Effector CD8-positive, alpha-beta T cell (primary cell): ENCODE measurements at regions not wholly inside any gene's neighbourhood (a gene's known extent, or its start where the extent isn't known, plus 50 kb on each side); places are given as distances from the start of the nearest gene placed in this dataset.
"Not testable (repeated sequence)": the region's sequence is repeated elsewhere in the genome, so short reads cannot be mapped to it uniquely, and the experiment has no call there.

Source experiments
- DNase-seq: peaks from one replicate; lab custom pipeline; 2025; lab: John Stamatoyannopoulos, UW

- no peak for DNase-seq
These were observed 220.7 kb downstream of the IRS1 start for GRCh38 chr2:226578879-226579278.

GRCh38 chr2:226578373-226578772 lies 221.2 kb downstream of the IRS1 start:
- no peak for DNase-seq

GRCh38 chr2:226575928-226576327 lies 223.7 kb downstream of the IRS1 start:
- DNase-seq: no peak

GRCh38 chr2:226573158-226573557 lies 226.5 kb downstream of the IRS1 start:
- DNase-seq: no peak

DNA sequence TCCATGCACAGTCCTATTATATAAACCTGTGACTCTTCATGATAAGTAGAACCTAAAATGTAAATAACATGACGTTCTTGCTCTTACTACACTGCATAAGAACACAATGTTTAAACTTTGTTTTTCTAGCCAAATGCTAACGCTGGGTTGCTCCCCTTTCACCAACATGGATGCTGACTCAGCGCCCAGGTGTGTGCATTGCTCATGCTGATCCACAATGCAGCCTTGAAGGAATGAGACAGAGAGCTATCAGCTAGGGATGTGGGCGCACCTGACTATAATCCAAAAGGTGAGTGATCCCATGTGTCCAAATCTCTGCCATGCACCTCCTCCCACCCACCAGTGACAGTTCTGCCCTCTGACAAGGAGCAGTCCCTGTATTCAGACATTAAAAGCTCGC lies 235.0 kb downstream of the IRS1 start:
- no peak for DNase-seq

GRCh38 chr2:226561962-226562361 lies 237.7 kb downstream of the IRS1 start:
- no peak for DNase-seq

GRCh38 chr2:226560325-226560724 lies 239.3 kb downstream of the IRS1 start:
- DNase-seq: no peak

GRCh38 chr2:226559536-226559935 lies 240.1 kb downstream of the IRS1 start:
- DNase-seq: no peak

GRCh38 chr2:226558418-226558817 lies 241.2 kb downstream of the IRS1 start:
- no peak for DNase-seq

- no peak for DNase-seq
These were observed 243.6 kb downstream of the IRS1 start for GRCh38 chr2:226556050-226556449.

DNA sequence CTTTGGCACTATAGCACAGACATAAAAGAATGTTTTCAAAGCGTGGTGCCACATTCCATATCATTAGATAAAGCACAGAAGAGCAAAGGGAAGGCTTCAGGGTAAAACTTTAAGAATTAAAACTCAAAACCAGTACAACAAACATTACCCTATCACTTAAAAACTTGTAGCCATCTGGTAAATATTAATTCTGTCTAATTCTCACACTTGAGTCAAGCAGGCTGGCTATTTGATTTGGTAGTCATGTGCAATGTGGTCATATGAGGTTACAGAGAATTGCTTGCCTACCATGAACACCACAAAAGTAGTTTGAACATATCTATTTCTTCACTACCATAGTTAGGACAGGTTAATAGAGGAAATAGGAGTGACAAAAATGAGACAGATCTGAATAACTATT lies 244.9 kb downstream of the IRS1 start:
- DNase-seq: no peak

DNA sequence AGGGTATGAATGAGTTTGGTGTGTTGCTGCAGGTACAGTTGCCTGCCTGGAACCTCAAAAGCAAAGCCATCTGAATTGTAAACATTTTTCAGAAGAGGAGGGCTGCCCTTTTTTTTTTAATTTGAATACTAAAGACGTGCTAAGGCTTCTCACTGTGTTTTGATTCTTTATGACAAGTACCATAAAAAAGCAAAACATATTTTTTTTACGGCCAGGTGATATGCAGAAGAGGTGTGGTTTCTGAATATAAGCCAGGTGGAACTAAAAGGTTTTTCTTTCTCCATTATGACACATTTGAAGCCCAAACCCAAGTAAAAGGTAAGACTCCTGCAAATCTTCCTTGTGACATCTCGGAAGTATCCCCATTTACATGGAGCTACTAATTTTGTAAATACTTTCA lies 246.3 kb downstream of the IRS1 start:
- no peak for DNase-seq

GRCh38 chr2:226552571-226553285 lies 246.9 kb downstream of the IRS1 start:
- DNase-seq: no peak

DNA sequence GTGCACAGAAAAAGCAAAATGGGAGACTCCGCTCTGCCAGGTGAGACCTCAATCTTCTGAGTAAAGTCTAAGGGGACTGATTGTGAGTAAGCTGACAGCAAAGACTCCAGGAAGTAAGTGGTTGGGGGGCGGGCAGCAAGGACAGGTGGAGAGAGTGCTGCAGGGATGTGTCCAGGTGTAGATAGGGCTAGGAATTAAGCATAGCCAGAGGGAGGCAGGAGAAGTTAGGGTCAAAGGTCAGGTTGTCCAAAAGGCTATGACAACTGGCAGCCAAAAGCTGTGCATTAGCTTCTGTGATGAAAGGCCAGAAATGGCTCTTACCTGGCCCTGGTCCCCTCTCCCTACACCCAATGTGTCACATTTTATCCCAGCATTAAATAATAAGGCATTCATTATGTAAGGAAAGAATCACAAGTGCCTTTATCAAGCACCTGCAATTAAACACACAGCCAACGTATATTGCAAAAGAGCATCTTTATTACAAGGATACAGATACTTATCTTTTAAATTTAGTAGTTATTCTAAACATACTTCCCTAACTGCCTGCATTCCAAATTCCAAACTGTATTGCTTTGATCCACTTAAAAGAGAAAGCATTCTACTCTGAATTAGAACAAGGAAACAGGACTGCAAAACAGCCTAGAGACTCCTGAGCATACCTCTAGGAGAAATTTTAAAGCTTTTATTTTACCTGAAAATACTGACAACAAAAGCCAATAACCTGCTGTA lies 247.9 kb downstream of the IRS1 start:
- DNase-seq: no peak

DNA sequence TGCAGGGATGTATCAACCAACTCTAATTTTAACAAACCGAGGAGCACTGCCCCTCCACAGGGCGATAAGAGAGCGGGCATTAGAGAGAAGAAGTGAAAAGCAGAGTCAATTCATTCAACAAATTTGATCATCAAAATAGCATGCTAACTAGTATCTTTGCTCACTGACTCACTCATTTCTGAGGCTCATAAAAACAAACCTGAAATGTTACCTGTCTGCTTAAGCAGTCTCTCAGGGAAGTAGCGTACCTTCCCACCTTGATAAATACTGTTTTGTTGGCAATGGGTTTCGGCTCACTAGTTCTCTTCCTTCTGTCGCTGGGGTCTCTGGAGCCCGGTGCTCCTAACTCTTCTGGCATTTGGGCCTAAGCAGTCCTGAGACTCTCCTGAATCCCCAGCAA lies 248.8 kb downstream of the IRS1 start:
- no peak for DNase-seq

DNA sequence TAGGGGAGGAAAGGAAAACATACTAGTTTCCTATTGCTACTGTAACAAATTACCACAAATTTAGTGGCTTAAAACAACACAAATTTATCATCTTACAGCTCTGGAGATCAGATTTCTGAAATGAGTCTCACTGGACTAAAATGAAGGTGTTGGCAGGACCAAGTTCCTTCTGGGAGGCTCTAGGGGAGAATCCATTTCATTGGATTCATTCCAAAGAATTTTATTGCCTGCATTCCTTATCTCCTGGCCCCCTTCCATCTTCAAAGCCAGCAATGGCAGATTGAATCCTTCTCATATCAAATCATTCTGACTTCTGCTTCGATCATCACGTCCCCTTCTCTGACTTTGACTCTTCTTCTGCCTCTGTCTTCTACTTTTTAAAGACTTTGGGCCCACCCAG lies 250.9 kb downstream of the IRS1 start:
- no peak for DNase-seq

GRCh38 chr2:226544596-226545210 lies 254.9 kb downstream of the IRS1 start:
- no peak for DNase-seq

DNA sequence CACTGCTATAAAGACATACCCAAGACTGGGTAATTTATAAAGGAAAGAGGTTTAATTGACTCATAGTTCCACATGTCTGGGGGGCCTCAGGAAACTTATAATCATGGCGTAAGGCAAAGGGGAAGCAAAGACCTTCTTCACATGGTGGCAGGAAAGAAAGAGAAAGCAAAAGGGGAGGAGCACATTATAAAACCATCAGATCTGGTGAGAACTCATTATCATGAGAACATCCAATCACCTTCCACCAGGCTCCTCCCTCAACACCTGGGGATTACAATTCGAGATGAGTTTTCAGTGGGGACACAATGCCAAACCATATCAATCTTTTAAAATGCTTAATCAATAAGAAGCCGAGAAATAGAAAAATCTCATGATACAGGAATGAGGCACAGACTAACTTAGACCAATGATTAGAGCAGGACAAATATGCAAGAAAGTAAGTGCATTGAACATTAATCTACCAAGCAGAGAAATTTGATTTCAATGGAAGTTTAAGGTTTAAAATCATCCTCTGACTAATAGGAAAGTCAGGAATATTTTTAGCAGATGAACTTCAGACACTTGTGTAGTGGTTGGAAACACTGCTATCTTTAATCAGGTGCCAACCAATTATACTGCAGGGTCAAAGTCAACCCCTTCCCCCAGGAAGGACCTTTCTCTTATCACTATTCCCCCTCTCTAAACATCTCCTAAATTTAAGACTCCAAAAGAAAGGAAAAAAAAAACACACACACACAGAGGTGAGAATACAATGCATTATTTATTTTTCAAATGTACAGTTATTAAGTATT lies 259.2 kb downstream of the IRS1 start:
- no peak for DNase-seq

GRCh38 chr2:226536410-226536809 lies 263.2 kb downstream of the IRS1 start:
- DNase-seq: no peak

GRCh38 chr2:226532976-226533375 lies 266.6 kb downstream of the IRS1 start:
- DNase-seq: not testable (repeated sequence)

DNA sequence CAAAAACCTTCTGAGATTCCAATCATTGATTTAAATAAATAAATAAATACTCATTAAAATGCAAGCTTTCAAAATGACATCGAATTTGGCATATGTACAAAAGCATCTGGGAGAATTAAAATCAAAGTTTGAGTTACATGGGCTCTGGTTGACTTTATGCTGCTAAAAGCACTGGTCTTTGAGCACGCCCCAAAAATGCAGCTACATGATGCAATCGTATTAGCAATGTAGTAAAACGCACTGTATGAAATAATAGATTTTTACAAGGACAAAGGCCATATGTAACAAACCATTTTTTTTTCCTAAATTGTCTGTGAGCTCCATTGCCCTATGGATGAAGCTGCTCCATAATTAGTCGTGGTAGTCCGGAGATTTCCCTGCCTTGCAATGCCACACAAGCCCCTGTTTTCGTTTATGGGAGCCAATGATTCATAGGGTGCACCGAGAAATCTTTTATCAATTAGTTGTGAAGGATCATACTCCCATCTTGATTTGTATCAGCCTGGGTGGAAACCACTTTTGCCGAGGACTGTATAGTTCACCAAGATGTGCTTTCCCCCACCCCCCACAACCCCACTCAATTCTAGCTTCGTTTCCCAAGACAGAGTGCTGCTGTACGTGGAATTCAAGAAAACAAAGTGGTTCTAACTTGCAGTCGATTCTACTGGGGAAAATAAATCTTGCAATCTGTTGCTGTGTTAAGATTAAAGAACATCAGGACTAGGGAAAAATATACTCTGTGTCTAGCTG lies 268.4 kb downstream of the IRS1 start:
- no peak for DNase-seq

DNA sequence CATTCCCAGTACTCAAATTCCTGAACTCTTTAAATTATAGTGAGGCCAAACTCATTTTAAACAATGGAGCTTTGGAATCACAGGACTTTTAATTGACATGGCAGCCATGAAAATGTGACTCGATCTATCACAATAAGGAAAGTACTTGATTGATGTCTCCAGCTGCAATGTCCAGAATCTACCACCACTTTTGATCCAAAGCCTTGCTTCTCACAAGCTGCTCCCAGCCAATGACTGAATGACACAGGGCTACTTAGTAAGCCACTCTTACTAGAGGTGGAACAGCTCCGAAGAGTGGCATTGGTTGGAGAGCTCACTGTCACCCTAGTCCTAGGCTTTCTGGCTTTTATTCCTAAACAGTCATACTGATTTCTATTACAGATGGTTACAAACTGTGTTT lies 270.1 kb downstream of the IRS1 start:
- no peak for DNase-seq
